ENCODE measurements at regions not wholly inside any gene's neighbourhood (a gene's known extent, or its start where the extent isn't known, plus 50 kb on each side); places are given as distances from the start of the nearest gene placed in this dataset.

DNA sequence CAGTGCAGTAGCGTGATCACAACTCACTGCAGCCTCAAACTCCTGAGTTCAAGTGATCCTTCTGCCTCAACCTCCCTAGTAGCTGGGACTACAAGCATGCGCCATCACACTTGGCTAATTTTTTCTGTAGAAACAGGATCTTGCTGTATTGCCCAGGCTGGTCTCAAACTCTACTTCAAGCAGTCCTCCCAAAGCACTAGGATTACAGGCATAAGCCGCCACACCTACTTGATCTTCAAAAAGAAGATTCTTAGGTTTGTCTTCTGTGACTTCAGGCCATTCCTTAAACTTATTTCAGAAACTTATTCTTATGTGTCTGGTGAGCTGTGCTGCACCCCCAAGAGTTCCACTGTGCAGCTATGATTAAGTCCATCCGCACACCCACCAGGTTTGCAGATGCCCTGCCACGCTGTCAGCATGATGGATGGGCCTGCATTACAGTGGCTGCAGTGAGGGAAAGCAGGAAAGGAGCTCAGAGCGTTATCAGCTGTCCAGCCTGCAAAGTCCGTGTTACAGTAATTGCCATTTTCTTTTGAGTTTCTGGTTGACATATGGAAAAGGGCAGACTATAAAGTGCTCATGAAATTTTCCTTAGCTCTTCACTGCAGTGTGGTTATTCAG is 146.6 kb downstream of the AASDH start:
- DNase-seq (ENCODE audit: low read depth): no peak

DNA sequence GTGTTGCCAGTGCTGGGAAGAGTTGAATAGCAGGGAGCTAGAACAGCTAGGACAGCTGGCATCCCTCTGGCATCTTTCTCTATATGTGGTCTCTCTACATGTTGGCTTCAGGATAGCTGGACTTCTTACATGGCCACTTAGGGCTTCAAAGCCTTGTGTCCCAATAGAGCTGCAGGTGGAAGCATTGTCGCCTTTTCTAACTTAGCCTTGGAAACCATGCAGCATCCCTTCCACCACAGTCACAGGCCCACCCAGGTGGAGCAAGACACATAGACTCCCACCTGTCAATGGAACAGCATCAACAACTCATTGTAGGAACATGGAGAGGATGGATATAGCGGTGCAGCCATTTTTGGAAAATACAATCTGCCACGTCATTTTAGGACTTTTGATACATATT is 149.0 kb downstream of the AASDH start:
- no peak for DNase-seq (ENCODE audit: low read depth)

DNA sequence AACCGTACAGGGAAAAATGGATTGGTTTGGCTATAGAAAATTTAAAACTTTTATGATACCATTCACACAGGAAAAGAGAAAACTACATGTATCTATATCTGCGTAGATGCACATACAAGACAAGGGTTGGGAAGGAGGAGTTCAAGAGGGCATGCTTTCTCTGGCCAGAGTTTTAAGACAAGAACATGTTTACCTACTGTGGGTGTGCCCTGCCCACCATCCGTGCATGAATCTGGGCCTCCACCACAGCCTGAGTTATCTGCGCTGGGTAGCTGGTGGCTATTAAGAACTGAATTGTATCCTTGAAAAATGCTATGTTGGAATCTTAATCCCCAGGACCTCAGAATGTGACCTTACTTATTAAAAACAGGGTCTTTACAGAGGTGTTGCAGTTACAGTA is 151.6 kb downstream of the AASDH start:
- no peak for DNase-seq (ENCODE audit: low read depth)

DNA sequence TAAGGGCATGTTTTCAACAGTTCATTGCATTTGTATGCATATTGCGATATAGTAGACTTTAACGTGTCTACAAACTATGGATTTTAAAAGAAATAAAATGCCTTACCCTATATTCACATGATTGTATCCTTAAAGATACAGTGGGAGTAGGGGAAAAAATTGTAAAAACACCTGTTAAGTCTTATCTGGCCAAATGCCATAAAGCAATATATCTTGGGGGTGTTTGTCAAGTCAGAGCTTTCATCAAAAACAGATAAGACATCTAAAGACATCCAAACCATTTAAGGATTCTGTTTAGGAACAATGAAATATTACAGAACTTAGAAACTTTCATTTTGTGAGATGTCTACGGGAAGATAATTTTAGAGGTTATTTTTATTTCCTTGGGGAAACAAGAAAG is 152.3 kb downstream of the AASDH start:
- no peak for DNase-seq (ENCODE audit: low read depth)

DNA sequence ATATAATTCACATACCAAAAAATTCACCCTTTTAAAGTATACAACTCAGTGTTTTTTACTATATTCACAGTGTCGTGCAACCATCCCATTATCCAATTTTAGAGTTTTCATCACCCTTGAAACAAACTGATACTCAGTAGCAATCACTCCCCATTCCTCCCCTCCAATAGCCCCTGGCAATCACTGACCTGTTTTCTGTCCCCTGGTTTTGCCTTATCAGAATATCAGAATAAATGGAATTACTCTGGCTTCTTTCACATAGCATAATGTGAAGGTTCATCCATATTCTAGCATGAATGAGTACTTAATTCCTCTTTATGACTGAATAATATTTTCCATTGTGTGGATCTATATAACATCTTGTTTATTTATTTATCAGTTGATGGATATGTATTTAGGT is 153.2 kb downstream of the AASDH start:
- no peak for DNase-seq (ENCODE audit: low read depth)

DNA sequence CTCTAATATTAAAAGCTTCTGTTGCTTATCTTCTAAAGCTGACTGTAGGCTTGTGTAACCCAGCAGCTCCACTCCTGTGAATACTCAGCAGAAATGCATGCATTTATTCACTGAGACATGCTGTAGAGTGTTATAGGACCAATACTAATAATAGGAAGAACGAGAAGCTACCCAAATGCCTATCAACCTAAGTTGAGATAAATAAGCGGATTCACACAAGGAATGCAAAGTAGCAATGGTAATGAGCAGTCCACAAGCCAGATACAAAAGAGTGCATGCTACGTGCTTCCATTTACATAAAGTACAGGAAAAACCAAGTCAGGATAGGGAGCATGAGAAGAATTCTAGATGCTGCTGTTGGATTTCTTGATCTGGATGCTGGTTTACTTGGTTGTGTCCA is 155.9 kb downstream of the AASDH start:
- DNase-seq (ENCODE audit: low read depth): no peak

DNA sequence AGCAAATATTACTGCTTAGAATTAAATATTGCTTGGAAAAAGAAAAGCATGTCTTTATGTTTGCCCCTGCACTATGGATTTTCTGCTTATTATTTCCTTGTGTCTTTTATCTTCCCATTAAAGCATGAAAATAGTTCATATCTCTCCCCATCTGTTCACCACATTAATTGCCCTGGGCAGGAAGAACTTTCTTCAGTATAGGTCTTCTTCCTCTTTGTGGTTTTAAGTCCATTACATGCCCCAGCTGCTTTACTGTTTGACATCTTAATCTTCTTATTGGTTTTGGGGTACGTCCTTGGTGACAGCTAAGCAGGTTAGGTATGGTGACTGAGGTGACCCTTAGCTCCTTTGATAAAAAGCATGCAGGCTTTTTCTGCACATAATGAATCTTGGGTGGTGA is 157.3 kb downstream of the AASDH start:
- DNase-seq (ENCODE audit: low read depth): no peak

DNA sequence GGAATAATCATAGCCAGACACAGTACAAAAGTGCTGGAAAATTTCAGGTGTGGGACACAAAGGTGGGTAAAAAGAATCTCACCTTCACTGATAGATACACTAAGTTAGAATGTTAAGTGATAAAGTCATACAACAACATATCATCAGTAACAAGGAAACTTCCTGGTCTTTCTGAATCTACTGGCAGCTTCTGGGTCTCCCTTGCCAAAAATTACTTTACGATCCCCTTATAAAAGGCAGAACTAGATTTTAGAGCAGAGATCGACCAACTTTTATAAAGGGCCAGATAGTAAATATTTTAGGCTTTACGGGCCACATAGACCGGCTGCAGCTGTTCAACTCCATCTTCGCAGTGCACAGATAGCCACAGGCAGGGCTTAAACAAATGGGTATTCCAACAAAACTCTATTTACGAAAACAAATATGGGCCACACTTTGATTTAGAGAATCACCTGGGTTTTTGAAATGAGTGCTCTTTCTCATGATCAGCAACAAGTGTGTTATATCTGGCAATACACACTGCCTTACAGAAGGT is 159.9 kb downstream of the AASDH start:
- no peak for DNase-seq (ENCODE audit: low read depth)

DNA sequence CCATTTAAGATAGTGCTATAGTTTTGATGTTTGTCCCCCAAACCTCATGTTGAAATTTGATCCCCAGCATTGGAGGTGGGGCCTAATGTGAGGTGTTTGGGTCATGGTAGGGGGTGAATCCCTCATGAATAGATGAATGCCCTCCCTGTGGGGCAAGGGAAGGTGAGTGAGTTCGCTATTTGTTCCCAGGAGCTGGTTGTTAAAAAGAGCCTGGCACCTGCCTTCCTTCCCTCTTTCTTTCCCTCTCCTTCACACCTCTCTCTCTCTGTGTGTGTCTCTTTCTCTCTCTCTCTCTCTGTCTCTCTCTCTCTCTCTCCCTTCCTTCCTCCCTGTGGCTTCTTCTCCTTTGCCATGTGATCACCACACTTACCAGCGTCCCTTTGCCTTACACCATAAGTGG is 160.7 kb downstream of the AASDH start:
- no peak for DNase-seq (ENCODE audit: low read depth)

DNA sequence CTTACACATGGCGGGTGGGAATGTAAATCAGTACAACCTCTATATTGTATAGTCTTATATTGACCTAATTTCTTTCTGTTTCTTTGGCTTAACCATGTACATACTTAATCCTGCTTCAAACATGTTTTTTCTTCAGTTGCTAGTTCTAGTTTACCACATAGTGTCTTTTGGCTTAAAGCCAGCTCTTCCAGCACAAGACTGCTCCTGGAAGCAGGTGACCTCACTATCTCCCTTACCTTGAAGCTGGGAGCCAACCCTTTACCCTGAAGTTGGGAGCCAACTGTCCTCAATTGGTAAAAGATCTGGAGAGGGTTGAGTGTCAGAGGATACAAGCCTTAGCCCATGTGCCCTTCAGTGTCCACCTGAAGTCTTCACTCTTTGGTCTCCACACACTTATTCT is 162.7 kb downstream of the AASDH start:
- no peak for DNase-seq (ENCODE audit: low read depth)

DNA sequence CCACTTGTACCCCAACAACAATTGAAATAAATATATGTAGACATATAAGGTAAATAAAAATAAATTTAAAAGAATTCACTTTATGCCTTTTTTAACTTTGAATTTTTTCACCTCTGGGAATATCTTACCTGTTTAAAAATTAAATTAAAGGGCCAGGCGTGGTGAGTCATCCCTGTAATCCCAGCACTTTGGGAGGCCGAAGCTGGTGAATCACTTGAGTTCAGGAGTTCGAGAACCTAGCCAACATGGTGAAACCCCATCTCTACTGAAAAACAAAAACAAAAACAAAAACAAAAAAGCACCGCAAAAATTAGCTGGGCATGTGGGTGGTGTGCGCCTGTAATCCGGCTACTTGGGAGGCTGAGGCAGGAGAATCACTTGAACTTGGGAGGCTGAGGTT is 164.8 kb downstream of the AASDH start:
- DNase-seq (ENCODE audit: low read depth): no peak

DNA sequence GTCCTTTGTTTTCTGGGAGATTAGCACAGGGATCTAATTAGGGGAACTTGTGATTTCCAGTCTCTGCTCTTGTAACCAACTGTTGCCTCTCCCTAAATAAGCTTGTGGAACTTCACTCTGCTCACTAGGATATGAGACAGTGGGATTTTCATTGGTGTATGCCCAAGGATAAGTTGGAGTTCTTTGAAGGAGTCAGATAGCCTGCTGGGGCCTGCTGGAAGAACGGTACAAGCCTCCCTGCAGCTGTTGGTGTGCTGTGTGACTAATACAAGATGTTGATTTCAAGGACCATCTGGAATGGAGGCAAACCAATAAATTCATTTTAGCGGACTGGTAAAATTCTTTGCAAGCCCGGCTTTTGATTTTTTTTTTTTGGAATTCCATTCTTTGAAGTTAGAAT is 167.0 kb downstream of the AASDH start:
- no peak for DNase-seq (ENCODE audit: low read depth)

DNA sequence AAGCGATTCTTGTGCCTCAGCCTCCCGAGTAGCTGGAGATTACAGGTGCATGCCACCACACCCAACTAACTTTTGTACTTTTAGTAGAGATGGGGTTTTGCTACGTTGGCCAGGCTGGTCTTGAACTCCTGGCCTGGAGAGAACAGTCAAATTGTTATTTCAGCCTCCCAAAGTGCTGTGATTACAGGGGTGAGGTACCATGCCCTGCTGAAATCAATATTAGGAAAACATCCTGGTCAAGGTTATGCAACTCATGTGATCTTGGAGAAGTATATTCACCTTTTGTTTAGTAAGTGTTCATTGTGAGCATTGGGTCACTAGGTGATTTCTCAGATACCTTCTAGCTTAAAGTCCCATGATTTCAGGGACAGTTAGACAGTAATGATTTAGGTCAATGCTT is 167.8 kb downstream of the AASDH start:
- DNase-seq (ENCODE audit: low read depth): no peak

DNA sequence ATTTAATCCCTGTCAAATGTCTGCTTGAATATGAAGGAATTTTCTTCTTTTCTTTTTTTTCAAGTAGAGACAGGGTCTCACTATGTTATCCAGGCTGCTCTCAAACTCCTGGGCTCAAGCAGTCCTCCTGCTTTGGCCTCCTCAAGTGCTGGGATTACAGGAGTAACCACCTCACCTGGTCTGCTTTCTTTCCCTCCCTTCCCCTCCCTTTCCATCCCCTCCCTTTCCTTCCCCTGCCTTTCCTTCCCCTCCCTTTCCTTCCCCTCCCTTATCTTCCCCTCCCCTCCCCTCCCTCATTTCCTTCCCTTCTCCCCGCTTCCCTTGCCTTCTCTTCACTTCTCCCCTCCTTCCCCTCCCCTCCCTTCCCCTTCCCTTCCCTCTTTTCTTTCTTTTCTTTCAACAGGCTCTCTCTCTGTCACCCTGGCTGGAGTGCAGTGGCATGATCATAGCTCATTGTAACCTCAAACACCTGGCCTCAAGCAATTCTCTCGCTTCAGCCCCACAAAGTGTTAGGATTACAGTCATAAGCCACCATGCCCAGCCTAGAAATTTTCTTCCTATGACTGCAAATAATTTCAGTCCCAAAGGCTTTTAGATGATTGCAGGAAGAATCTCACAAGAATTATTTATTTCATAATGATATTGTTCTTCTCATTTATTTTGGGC is 168.9 kb downstream of the AASDH start:
- no peak for DNase-seq (ENCODE audit: low read depth)

DNA sequence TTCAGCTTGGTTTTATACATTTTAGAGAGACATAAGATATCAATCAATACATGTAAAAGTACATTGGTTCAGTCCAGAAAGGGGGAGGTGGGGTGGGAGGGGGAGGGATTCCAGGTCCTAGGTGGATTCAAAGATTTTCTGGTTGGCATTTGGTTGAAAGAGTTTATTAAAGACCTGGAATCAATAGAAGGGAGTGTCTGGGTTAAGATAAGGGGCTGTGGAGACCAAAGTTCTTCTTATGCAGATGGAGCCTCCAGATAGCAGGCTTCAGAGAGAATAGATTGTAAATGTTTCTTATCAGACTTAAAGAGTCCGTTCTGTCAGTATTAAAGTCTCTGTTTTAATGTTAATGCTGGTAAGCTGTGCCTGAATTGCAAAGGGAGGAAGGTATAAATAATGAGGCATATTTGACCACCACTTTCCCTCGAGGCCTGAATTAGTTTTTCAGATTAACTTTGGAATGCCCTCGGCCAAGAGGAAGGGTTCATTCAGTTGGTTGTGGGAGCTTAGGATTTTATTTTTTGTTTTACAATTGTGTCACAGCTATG is 169.9 kb downstream of the AASDH start:
- no peak for DNase-seq (ENCODE audit: low read depth)

DNA sequence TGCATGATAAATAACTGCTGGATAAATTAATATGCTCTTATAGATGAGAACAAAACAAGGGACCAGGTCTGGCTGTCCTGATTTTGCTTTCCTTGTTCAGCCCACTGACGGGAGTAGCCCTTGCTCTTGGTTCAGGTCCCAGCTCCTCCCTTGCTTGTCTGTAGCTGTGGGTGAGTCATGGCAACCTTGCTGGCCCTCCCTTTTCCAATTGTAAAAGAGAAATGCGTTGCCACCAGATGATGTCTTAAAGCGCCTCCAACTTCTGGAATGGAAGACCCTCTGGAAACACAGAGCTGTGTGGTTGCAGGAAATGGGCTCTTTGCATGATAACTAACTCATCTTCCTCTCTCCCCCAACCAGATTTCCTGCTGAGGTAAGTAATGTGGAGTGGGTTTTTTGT is 171.4 kb downstream of the AASDH start:
- no peak for DNase-seq (ENCODE audit: low read depth)

DNA sequence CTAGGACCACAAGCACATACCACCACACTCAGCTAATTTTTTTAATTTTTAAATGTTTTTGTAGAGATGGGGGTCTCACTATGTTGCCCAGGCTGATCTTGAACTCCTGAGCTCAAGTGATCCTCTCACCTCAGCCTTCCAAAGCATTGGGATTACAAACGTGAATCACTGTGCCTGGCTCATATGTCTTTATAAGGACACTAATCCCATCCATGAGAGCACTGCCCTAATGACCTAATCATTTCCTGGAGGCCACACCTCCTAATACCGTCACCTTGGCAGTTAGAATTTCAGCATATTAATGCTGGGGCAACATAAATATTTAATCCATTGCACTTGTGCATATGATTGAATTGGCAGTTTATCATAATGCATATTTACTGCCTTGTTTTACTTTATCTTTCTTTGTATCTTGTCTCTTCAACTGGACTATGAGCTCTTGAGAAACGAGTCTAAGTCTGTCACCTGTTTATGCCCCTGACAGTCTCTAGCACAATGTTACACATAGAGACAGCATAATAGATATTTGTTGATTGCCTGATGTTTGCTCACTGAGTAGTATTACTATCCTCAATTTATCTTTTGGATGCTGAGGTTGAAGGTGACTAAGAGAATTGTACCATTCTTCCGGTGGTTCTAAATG is 172.0 kb downstream of the AASDH start:
- DNase-seq (ENCODE audit: low read depth): no peak

DNA sequence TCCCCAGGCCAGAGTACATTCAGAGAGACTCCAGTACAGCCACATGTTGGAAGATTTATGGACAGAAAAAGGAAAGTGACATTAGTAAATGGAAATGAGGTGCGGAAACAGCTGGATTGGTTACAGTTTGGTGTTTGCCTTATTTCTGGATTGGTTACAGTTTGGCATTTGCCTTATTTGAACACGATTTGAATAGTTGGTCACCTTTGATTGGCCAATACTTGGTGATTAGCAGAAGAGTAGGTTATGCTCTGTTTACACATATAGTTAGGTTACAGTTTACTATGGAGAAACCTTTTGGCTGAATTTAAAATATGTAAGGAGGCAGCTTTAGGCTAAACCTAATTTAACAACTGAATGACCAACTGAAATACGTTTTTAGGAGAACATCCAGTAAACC is 173.7 kb downstream of the AASDH start:
- no peak for DNase-seq (ENCODE audit: low read depth)

DNA sequence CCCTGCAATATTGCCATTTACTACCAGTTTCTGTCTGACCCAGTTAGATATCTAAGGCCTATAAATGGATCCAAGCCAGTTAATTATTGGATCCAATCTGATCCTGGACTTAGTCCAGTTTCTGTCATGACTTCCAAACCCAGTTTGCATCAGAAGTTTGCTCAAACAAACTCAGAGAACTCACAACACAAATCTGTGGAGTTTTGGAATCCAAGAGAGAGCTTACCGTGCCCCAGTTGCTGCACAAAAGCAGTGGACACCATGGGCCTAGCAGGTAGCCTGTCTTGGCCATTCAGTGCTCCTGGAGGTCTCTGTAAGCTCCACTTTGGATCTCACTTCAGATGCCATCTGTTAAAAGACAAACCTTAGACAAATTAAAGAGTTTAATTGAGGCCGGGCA is 174.5 kb downstream of the AASDH start:
- no peak for DNase-seq (ENCODE audit: low read depth)

DNA sequence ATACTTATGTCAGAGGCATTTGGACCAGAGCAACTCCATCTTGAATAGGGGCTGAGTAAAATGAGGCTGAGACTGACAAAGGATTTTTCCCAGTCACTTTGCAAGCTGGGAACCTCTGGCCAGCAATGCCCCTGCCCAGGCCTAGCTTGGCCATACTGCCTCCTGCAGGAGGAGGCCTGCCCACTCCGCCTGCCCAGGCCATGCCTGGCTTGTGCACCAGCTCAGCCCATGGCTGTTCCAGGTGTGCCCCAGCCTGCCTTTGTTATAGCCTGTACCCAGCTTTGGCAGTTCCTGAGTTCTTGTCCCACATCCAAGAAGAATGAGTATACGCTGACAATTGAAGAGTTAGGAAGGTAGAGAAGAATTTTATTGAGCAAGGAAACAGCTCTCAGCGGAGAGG is 176.1 kb downstream of the AASDH start:
- no peak for DNase-seq (ENCODE audit: low read depth)

DNA sequence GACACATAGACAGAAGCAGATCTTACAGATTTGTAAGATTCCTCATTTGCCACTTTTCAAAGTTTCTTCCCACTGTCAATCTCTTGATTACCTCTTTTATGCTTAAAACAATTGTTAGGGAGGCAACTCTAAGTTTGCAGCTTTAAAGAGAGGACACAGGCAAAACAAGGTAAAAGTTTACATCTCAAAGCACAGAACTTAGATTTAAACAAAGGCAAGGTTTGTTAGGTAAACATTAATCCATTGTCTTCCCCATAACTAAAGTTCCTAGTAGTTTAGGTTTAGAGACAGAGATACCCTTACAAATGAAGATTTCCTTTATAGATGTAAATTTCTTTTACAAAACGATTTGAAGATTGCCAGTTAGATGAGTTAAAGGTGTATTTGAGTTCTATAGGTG is 176.9 kb downstream of the AASDH start:
- DNase-seq (ENCODE audit: low read depth): no peak

DNA sequence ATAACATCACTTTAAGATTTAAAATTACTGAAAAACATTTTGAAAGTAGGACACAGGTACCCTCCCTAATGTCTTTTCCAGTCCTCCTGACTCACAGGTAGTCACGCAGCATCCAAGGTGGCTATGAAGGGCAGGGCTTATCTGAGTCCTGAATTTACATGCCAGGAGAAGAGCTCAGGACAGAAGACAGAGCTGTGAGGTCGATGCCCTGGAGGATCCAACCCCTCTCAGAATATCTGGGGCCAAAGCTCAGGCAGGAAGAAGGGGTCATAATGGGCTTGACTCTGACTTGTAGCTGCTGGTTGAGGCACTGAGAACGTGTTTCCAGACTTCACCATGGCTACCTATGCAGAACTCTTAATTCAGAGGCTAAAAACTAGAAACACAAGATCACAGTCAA is 177.5 kb downstream of the AASDH start:
- no peak for DNase-seq (ENCODE audit: low read depth)

DNA sequence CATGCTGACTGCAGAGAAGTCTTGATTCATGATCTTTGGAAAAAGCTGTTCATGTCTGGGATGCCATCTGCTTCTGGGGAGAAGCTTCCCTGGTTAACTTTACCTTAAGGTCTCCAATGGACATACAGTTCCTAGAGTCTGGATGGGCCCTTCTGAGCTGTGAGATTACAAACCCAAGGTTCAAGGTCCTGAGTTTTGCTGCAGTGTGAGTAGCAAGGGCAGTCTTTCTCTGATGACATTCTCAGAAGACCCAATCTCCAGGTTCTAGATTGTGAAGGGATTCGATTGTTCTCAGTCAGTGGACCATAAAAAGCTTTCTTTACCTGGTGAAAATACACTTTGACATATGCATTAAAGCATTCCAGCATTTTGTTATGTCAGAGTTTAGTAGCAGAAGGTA is 179.2 kb downstream of the AASDH start:
- DNase-seq (ENCODE audit: low read depth): no peak
